ENCODE measurements at regions not wholly inside any gene's neighbourhood (a gene's known extent, or its start where the extent isn't known, plus 50 kb on each side); places are given as distances from the start of the nearest gene placed in this dataset.

GRCh38 chr6:56407883-56408410 is 160.6 kb upstream of the COL21A1 start:
- no peak for DNase-seq (ENCODE audit: low read depth)
- in situ Hi-C loops (cut with HindIII; ENCODE audit: low sequenced_read_pairs) = no loop called here
- no peak for TF ChIP-seq CTCF (IDR thresholded peaks at IDR 0.05; ENCODE audit: low read depth, low read length, missing control alignments)

GRCh38 chr6:56406276-56407269 is 159.2 kb upstream of the COL21A1 start:
- in situ Hi-C loops (cut with HindIII; ENCODE audit: low sequenced_read_pairs) = no loop called here
- no peak for DNase-seq (ENCODE audit: low read depth)
- TF ChIP-seq CTCF (IDR thresholded peaks at IDR 0.05; ENCODE audit: low read depth, low read length, missing control alignments) = no peak
- no peak overlapping the region for H3K4me3 ChIP-seq (ENCODE audit: low read depth, low read length)

More at GRCh38 chr6:56407883-56408410, 160.6 kb upstream of the COL21A1 start:
- no peak overlapping the region for H3K4me3 ChIP-seq (ENCODE audit: low read depth, low read length)

- no peak for DNase-seq (ENCODE audit: low read depth)
- H3K4me3 ChIP-seq (ENCODE audit: low read depth, low read length) = no peak overlapping the region
- in situ Hi-C loops (cut with HindIII; ENCODE audit: low sequenced_read_pairs) = no loop called here
- TF ChIP-seq CTCF (IDR thresholded peaks at IDR 0.05; ENCODE audit: low read depth, low read length, missing control alignments) = no peak
Observed at GRCh38 chr6:56404599-56404998, 157.2 kb upstream of the COL21A1 start.

- in situ Hi-C loops (cut with HindIII; ENCODE audit: low sequenced_read_pairs) = no loop called here
- TF ChIP-seq CTCF (IDR thresholded peaks at IDR 0.05; ENCODE audit: low read depth, low read length, missing control alignments) = no peak
- no peak overlapping the region for H3K4me3 ChIP-seq (ENCODE audit: low read depth, low read length)
- no peak for DNase-seq (ENCODE audit: low read depth)
Observed at GRCh38 chr6:56403745-56404144, 156.4 kb upstream of the COL21A1 start.

- no peak for DNase-seq (ENCODE audit: low read depth)
- no peak for TF ChIP-seq CTCF (IDR thresholded peaks at IDR 0.05; ENCODE audit: low read depth, low read length, missing control alignments)
- in situ Hi-C loops (cut with HindIII; ENCODE audit: low sequenced_read_pairs) = no loop called here
- H3K4me3 ChIP-seq (ENCODE audit: low read depth, low read length) = no peak overlapping the region
Observed at GRCh38 chr6:56401477-56402070, 154.2 kb upstream of the COL21A1 start.

GRCh38 chr6:56400273-56400672 is 152.9 kb upstream of the COL21A1 start:
- no peak for TF ChIP-seq CTCF (IDR thresholded peaks at IDR 0.05; ENCODE audit: low read depth, low read length, missing control alignments)
- H3K4me3 ChIP-seq (ENCODE audit: low read depth, low read length) = no peak overlapping the region
- in situ Hi-C loops (cut with HindIII; ENCODE audit: low sequenced_read_pairs) = no loop called here
- DNase-seq (ENCODE audit: low read depth) = no peak

All from astrocyte of the cerebellum (primary cell).